ENCODE measurements at regions not wholly inside any gene's neighbourhood (a gene's known extent, or its start where the extent isn't known, plus 50 kb on each side); places are given as distances from the start of the nearest gene placed in this dataset.
"Not testable (repeated sequence)": the region's sequence is repeated elsewhere in the genome, so short reads cannot be mapped to it uniquely, and the experiment has no call there.

DNA sequence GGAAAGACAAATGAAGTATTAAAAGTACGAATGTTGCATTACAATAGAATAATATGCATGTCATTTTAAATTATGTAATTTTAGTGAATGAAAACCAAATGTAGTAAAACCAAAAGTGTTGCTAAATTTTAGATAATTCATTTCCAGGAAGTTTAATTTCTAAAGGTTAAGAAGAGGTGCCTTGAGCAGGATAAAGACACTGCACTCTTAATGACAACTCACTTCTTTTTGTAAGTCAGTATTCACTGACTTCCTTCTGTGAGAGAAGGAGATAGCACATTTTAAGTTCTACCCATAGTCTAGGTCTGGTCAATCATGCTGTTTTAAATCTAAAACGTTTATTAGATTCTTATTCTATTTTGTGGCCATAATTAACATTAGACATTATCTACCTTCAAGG lies 160.2 kb downstream of the CRPPA start:
- DNase-seq (ENCODE audit: low read depth in 2 of 2): no peak
- Histone ChIP-seq H3K36me3 (ENCODE audit: control insufficient read depth, insufficient read depth, low read length) (no peaks in the 10 kb centered on the region), H2AFZ (ENCODE audit: low read length) (no peak overlapping the region), H3K9me3 (ENCODE audit: control insufficient read depth, insufficient read depth, low read depth, low read length) (no peaks in the 10 kb centered on the region), H3K4me1 (ENCODE audit: control insufficient read depth, extremely low read depth, insufficient read depth, low read length) (no peaks in the 10 kb centered on the region), H4K20me1 (ENCODE audit: control insufficient read depth, extremely low read depth, insufficient read depth, low read length) (no peaks in the 10 kb centered on the region), H3K27ac (ENCODE audit: insufficient read depth, low read length) (no peak overlapping the region), H3K4me3 (replicated peaks in 1 of 4; ENCODE audit: control extremely low read depth in 1 of 4, insufficient read depth in 1 of 4, low read depth in 3 of 4, low read length in 4 of 4) (no peak overlapping the region), H3K79me2 (ENCODE audit: control insufficient read depth, insufficient read depth, low read length) (no peaks in the 10 kb centered on the region), H3K27me3 (ENCODE audit: control insufficient read depth, insufficient read depth, low read length) (no peaks in the 10 kb centered on the region), H3K4me2 (ENCODE audit: extremely low read depth, insufficient read depth, low read length) (no peak overlapping the region), H3K9ac (ENCODE audit: insufficient read depth, low read length) (no peak overlapping the region)
- TF ChIP-seq, protein P1, sequence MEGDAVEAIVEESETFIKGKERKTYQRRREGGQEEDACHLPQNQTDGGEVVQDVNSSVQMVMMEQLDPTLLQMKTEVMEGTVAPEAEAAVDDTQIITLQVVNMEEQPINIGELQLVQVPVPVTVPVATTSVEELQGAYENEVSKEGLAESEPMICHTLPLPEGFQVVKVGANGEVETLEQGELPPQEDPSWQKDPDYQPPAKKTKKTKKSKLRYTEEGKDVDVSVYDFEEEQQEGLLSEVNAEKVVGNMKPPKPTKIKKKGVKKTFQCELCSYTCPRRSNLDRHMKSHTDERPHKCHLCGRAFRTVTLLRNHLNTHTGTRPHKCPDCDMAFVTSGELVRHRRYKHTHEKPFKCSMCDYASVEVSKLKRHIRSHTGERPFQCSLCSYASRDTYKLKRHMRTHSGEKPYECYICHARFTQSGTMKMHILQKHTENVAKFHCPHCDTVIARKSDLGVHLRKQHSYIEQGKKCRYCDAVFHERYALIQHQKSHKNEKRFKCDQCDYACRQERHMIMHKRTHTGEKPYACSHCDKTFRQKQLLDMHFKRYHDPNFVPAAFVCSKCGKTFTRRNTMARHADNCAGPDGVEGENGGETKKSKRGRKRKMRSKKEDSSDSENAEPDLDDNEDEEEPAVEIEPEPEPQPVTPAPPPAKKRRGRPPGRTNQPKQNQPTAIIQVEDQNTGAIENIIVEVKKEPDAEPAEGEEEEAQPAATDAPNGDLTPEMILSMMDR (conservative IDR thresholded peaks at IDR 0.05 in 1 of 2, IDR thresholded peaks at IDR 0.05 in 1 of 2; ENCODE audit: low read depth in 1 of 2, low read length in 2 of 2): no peak
- TF ChIP-seq EZH2 (IDR thresholded peaks at IDR 0.05; ENCODE audit: low read length, missing control alignments): no peak

DNA sequence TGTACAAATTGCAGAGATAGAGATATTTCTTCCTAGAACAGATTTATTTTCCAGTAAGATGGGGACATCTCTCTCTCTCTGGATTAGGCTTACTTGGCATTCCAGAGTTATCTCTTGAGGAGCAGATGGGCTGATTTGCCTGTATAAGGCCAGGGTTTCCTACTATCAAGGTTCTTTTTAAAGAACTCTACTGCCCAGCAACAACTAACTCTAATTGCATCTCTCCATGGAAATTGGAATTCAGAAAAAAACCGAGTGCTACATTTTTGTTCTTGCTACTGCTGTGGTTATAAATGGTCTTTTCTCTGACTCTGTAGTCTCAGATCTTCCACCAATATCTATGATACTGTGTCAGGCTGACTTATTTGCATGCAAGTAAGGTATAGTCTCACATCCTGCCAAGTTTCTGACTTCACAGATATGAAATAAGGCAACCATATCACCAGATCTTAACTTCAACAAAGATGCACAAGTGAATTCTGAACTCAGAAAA lies 161.1 kb downstream of the CRPPA start:
- H3K27me3 ChIP-seq (ENCODE audit: control insufficient read depth, insufficient read depth, low read length): no peaks in the 10 kb centered on the region
- H4K20me1 ChIP-seq (ENCODE audit: control insufficient read depth, extremely low read depth, insufficient read depth, low read length): no peaks in the 10 kb centered on the region
- H3K4me2 ChIP-seq (ENCODE audit: extremely low read depth, insufficient read depth, low read length): no peak overlapping the region
- H2AFZ ChIP-seq (ENCODE audit: low read length): no peak overlapping the region
- H3K36me3 ChIP-seq (ENCODE audit: control insufficient read depth, insufficient read depth, low read length): no peaks in the 10 kb centered on the region
- peak in 1 of 2 donors; percentile 4 for DNase-seq (ENCODE audit: low read depth in 2 of 2)
- no peak overlapping the region for H3K9ac ChIP-seq (ENCODE audit: insufficient read depth, low read length)
- no peaks in the 10 kb centered on the region for H3K4me1 ChIP-seq (ENCODE audit: control insufficient read depth, extremely low read depth, insufficient read depth, low read length)
- TF ChIP-seq EZH2 (IDR thresholded peaks at IDR 0.05; ENCODE audit: low read length, missing control alignments): no peak
- H3K79me2 ChIP-seq (ENCODE audit: control insufficient read depth, insufficient read depth, low read length): no peaks in the 10 kb centered on the region
- no peak overlapping the region for H3K27ac ChIP-seq (ENCODE audit: insufficient read depth, low read length)
- H3K9me3 ChIP-seq (ENCODE audit: control insufficient read depth, insufficient read depth, low read depth, low read length): no peaks in the 10 kb centered on the region
- no peak overlapping the region for H3K4me3 ChIP-seq (replicated peaks in 1 of 4; ENCODE audit: control extremely low read depth in 1 of 4, insufficient read depth in 1 of 4, low read depth in 3 of 4, low read length in 4 of 4)

DNA sequence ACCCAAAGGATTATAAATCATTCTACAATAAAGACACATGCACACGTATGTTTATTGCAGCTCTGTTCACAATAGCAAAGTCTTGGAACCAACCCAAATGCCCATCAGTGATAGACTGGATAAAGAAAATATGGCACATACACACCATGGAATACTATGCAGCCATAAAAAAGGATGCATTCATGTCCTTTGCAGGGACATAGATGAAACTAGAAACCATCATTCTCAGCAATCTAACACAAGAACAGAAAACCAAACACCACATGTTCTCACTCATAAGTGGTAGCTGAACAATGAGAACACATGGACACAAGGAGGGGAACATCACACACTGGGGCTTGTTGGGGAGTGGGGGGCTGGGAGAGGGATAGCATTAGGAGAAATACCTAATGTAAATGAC lies 164.9 kb downstream of the CRPPA start:
- H3K27ac ChIP-seq (ENCODE audit: insufficient read depth, low read length); H3K36me3 ChIP-seq (ENCODE audit: control insufficient read depth, insufficient read depth, low read length); H4K20me1 ChIP-seq (ENCODE audit: control insufficient read depth, extremely low read depth, insufficient read depth, low read length); H3K27me3 ChIP-seq (ENCODE audit: control insufficient read depth, insufficient read depth, low read length); H3K79me2 ChIP-seq (ENCODE audit: control insufficient read depth, insufficient read depth, low read length); H3K4me2 ChIP-seq (ENCODE audit: extremely low read depth, insufficient read depth, low read length); DNase-seq (ENCODE audit: low read depth in 2 of 2); H3K9ac ChIP-seq (ENCODE audit: insufficient read depth, low read length); H2AFZ ChIP-seq (ENCODE audit: low read length); H3K9me3 ChIP-seq (ENCODE audit: control insufficient read depth, insufficient read depth, low read depth, low read length); H3K4me3 ChIP-seq (replicated peaks in 1 of 4; ENCODE audit: control extremely low read depth in 1 of 4, insufficient read depth in 1 of 4, low read depth in 3 of 4, low read length in 4 of 4); H3K4me1 ChIP-seq (ENCODE audit: control insufficient read depth, extremely low read depth, insufficient read depth, low read length): not testable (repeated sequence)

DNA sequence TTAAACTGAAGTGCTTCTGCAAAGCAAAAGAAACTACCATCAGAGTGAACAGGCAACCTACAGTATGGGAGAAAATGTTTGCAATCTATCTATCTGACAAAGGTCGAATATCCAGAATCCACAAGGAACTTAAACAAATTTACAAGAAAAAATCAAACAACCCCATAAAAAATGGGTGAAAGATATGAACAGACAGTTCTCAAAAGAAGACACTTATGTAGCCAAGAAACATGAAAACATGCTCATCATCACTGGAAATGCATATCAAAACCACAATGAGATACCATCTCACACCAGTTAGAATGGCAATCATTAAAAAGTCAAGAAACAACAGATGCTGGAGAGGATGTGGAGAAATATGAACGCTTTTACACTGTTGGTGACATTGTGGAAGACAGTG lies 165.4 kb downstream of the CRPPA start:
- DNase-seq (ENCODE audit: low read depth in 2 of 2); H3K36me3 ChIP-seq (ENCODE audit: control insufficient read depth, insufficient read depth, low read length); H3K4me2 ChIP-seq (ENCODE audit: extremely low read depth, insufficient read depth, low read length); H3K9me3 ChIP-seq (ENCODE audit: control insufficient read depth, insufficient read depth, low read depth, low read length); H3K27ac ChIP-seq (ENCODE audit: insufficient read depth, low read length); H4K20me1 ChIP-seq (ENCODE audit: control insufficient read depth, extremely low read depth, insufficient read depth, low read length); H3K4me3 ChIP-seq (replicated peaks in 1 of 4; ENCODE audit: control extremely low read depth in 1 of 4, insufficient read depth in 1 of 4, low read depth in 3 of 4, low read length in 4 of 4); H2AFZ ChIP-seq (ENCODE audit: low read length); H3K4me1 ChIP-seq (ENCODE audit: control insufficient read depth, extremely low read depth, insufficient read depth, low read length); H3K9ac ChIP-seq (ENCODE audit: insufficient read depth, low read length); H3K27me3 ChIP-seq (ENCODE audit: control insufficient read depth, insufficient read depth, low read length); H3K79me2 ChIP-seq (ENCODE audit: control insufficient read depth, insufficient read depth, low read length): not testable (repeated sequence)

DNA sequence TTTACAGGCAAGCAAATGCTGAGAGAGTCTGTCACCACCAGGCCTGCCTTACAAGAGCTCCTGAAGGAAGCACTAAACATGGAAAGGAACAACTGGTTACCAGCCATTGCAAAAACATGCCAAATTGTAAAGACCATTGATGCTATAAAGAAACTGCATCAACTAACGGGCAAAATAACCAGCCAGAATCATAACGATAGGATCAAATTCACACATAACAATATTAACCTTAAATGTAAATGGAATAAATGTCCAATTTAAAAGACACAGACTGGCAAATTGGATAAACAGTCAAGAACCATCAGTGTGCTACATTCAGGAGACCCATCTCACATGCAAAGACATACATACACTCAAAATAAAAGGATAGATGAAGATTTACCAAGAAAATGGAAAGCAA lies 170.7 kb downstream of the CRPPA start:
- not testable (repeated sequence) for H3K27me3 ChIP-seq (ENCODE audit: control insufficient read depth, insufficient read depth, low read length); H3K4me3 ChIP-seq (replicated peaks in 1 of 4; ENCODE audit: control extremely low read depth in 1 of 4, insufficient read depth in 1 of 4, low read depth in 3 of 4, low read length in 4 of 4); H3K79me2 ChIP-seq (ENCODE audit: control insufficient read depth, insufficient read depth, low read length); H3K36me3 ChIP-seq (ENCODE audit: control insufficient read depth, insufficient read depth, low read length); H3K4me2 ChIP-seq (ENCODE audit: extremely low read depth, insufficient read depth, low read length); H4K20me1 ChIP-seq (ENCODE audit: control insufficient read depth, extremely low read depth, insufficient read depth, low read length); DNase-seq (ENCODE audit: low read depth in 2 of 2); H3K27ac ChIP-seq (ENCODE audit: insufficient read depth, low read length); H3K9me3 ChIP-seq (ENCODE audit: control insufficient read depth, insufficient read depth, low read depth, low read length); H3K4me1 ChIP-seq (ENCODE audit: control insufficient read depth, extremely low read depth, insufficient read depth, low read length); H2AFZ ChIP-seq (ENCODE audit: low read length); H3K9ac ChIP-seq (ENCODE audit: insufficient read depth, low read length)

DNA sequence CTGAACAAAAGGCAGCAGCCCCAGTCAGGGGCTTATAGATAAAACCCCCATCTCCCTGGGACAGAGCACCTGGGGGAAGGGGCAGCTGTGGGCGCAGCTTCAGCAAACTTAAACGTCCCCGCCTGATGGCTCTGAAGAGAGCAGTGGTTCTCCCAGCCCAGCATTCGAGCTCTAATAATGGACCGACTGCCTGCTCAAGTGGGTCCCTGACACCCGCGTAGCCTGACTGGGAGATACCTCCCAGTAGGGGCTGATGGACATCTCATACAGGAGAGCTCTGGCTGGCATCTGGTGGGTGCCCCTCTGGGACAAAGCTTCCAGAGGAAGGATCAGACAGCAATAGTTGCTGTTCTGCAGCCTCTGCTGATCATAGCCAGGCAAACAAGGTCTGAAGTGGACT lies 172.1 kb downstream of the CRPPA start:
- H3K9me3 ChIP-seq (ENCODE audit: control insufficient read depth, insufficient read depth, low read depth, low read length); H3K27me3 ChIP-seq (ENCODE audit: control insufficient read depth, insufficient read depth, low read length); H3K4me3 ChIP-seq (replicated peaks in 1 of 4; ENCODE audit: control extremely low read depth in 1 of 4, insufficient read depth in 1 of 4, low read depth in 3 of 4, low read length in 4 of 4); H4K20me1 ChIP-seq (ENCODE audit: control insufficient read depth, extremely low read depth, insufficient read depth, low read length); H3K79me2 ChIP-seq (ENCODE audit: control insufficient read depth, insufficient read depth, low read length); H3K9ac ChIP-seq (ENCODE audit: insufficient read depth, low read length); H2AFZ ChIP-seq (ENCODE audit: low read length); H3K4me1 ChIP-seq (ENCODE audit: control insufficient read depth, extremely low read depth, insufficient read depth, low read length); DNase-seq (ENCODE audit: low read depth in 2 of 2); H3K4me2 ChIP-seq (ENCODE audit: extremely low read depth, insufficient read depth, low read length); H3K27ac ChIP-seq (ENCODE audit: insufficient read depth, low read length); H3K36me3 ChIP-seq (ENCODE audit: control insufficient read depth, insufficient read depth, low read length): not testable (repeated sequence)
